ENCODE measurements at regions not wholly inside any gene's neighbourhood (a gene's known extent, or its start where the extent isn't known, plus 50 kb on each side); places are given as distances from the start of the nearest gene placed in this dataset.

- no peak for TF ChIP-seq MAX (IDR thresholded peaks at IDR 0.05)
- TF ChIP-seq EGR1 (IDR thresholded peaks at IDR 0.05), result no peak
- no peak for TF ChIP-seq NFIC (IDR thresholded peaks at IDR 0.05)
These were observed 143.4 kb upstream of the HMGN3 start for GRCh38 chr6:79377888-79378348.
